B cell (primary cell): ENCODE measurements at regions not wholly inside any gene's neighbourhood (a gene's known extent, or its start where the extent isn't known, plus 50 kb on each side); places are given as distances from the start of the nearest gene placed in this dataset.

ENCODE experiments used
- ATAC-seq: fragments of 200-7000 bp; cut with Tn5 transposase; one replicate; pipeline ENCODE4 v1.10.0; 2021; ENCODE audit warnings: low read depth, mild to moderate bottlenecking, moderate number of reproducible peaks, moderate library complexity
- CTCF ChIA-PET: fragments of 350-600 bp; sonication (Branson Sonifier 250); formaldehyde crosslinking; loops from one replicate; lab custom pipeline; 2021; ENCODE audit warnings: antibody characterized with exemption, inconsistent platforms; lab: Charles Lee
- POLR2A ChIA-PET: fragments of 350-600 bp; sonication (Branson Sonifier 250); formaldehyde crosslinking; loops from one replicate; lab custom pipeline; 2021; ENCODE audit warnings: antibody characterized with exemption; lab: Charles Lee
- DNase-seq: peaks from one replicate; pipeline ENCODE4 v3.0.0; 2013
- H2AFZ ChIP-seq: 2 replicates; pipeline ENCODE4 v1.6.1; 2012; ENCODE audit warnings: mild to moderate bottlenecking, low read depth, low read length; ENCODE audit not compliant: insufficient read depth, poor library complexity, severe bottlenecking
- H3K27ac ChIP-seq, 2 donors: 1 replicate in 1 of 2; 2 replicates in 1 of 2; pipeline ENCODE4 v1.5.1; 2012 to 2013; ENCODE audit warnings: low read length in 2 of 2, mild to moderate bottlenecking in 2 of 2, moderate library complexity in 1 of 2
- H3K27me3 ChIP-seq, 4 experiments: fragments of 200-600 bp in 1 of 4; sonication (generic) in 1 of 4; replicated peaks in 1 of 4; 1 replicate in 2 of 4; 2 replicates in 2 of 4; pipeline versions ENCODE4 v1.6.1 to v1.7.0; 2013 to 2016; ENCODE audit warnings: low read length in 3 of 4, mild to moderate bottlenecking in 2 of 4, mixed read lengths in 1 of 4, moderate library complexity in 1 of 4; ENCODE audit not compliant: insufficient read depth in 4 of 4, control insufficient read depth in 3 of 4; ENCODE audit errors: control extremely low read depth in 1 of 4
- H3K36me3 ChIP-seq, 2 experiments: replicated peaks in 1 of 2; 1 replicate in 1 of 2; 2 replicates in 1 of 2; pipeline versions ENCODE4 v1.6.1 to v1.7.1; 2013; ENCODE audit warnings: low read length in 1 of 2; ENCODE audit not compliant: insufficient read depth in 2 of 2, control insufficient read depth in 1 of 2; ENCODE audit errors: control extremely low read depth in 1 of 2, extremely low read depth in 1 of 2
- H3K4me1 ChIP-seq, 2 donors: fragments of 200-600 bp in 1 of 2; sonication (generic) in 1 of 2; 1 replicate in 1 of 2; 2 replicates in 1 of 2; pipeline versions ENCODE4 v1.5.1 to v1.6.1; 2013 to 2017; ENCODE audit warnings: low read length in 2 of 2; ENCODE audit not compliant: control insufficient read depth in 2 of 2, insufficient read depth in 2 of 2
- H3K4me2 ChIP-seq: replicated peaks from 2 replicates; pipeline ENCODE3; 2012; ENCODE audit warnings: mild to moderate bottlenecking, low read depth, low read length; ENCODE audit not compliant: poor library complexity, severe bottlenecking
- H3K4me3 ChIP-seq, 5 experiments: fragments of 200-600 bp in 1 of 5; sonication (generic) in 1 of 5; 1 replicate in 3 of 5; 2 replicates in 2 of 5; pipeline versions ENCODE4 v1.5.1 to v1.7.0; 2011 to 2016; ENCODE audit warnings: low read length in 4 of 5, mild to moderate bottlenecking in 4 of 5, low read depth in 2 of 5, control low read depth in 1 of 5, moderate library complexity in 1 of 5; ENCODE audit not compliant: insufficient read depth in 1 of 5; ENCODE audit errors: control extremely low read depth in 1 of 5, extremely low read depth in 1 of 5
- H3K79me2 ChIP-seq: fragments of 200-600 bp; sonication (generic); one replicate; pipeline ENCODE4 v1.6.0; 2016; ENCODE audit warnings: low read length; ENCODE audit not compliant: control insufficient read depth, insufficient read depth
- H3K9ac ChIP-seq: fragments of 200-600 bp; sonication (generic); 2 replicates; pipeline ENCODE4 v1.6.1; 2017; ENCODE audit warnings: mild to moderate bottlenecking, low read length, moderate library complexity
- H3K9me3 ChIP-seq, 3 donors: one replicate each; pipeline versions ENCODE4 v1.6.1 to v1.7.1; 2013; ENCODE audit warnings: low read length in 2 of 3; ENCODE audit not compliant: control insufficient read depth in 2 of 3, insufficient read depth in 1 of 3; ENCODE audit errors: control extremely low read depth in 1 of 3
- H4K20me1 ChIP-seq: 2 replicates; pipeline ENCODE4 v1.6.0; 2012; ENCODE audit warnings: mild to moderate bottlenecking, low read length; ENCODE audit not compliant: insufficient read depth, control insufficient read depth, poor library complexity, severe bottlenecking
- H3K27ac Mint-ChIP-seq: one replicate; pipeline ENCODE4 v1.8.0; 2021; ENCODE audit warnings: mixed read lengths
- H3K27me3 Mint-ChIP-seq: one replicate; pipeline ENCODE4 v1.8.0; 2021; ENCODE audit warnings: mixed read lengths
- H3K4me1 Mint-ChIP-seq: one replicate; pipeline ENCODE4 v1.8.0; 2021; ENCODE audit warnings: mixed read lengths
- H3K4me3 Mint-ChIP-seq: one replicate; pipeline ENCODE4 v1.8.0; 2021; ENCODE audit warnings: mixed read lengths
- H3K9me3 Mint-ChIP-seq: one replicate; pipeline ENCODE4 v1.8.0; 2022; ENCODE audit warnings: mixed read lengths; ENCODE audit not compliant: insufficient read depth
- EZH2 ChIP-seq: IDR thresholded peaks from 2 replicates; pipeline ENCODE4 v1.6.1; 2012; ENCODE audit warnings: borderline replicate concordance, low read depth, mild to moderate bottlenecking, moderate library complexity, low read length; ENCODE audit not compliant: insufficient read depth, poor library complexity, severe bottlenecking
- WGBS: methylation state at CpG from one replicate; pipeline ENCODE4 v1.1.5; 2013; ENCODE audit warnings: missing lambda C conversion rate; ENCODE audit not compliant: insufficient coverage; 5-methylcytosine and 5-hydroxymethylcytosine counted together
- intact Hi-C: fragments of 100-400 bp; cut with micrococcal nuclease; formaldehyde crosslinking; loops from one replicate; pipeline ENCODE4 v1.10.0; 2022
- TF ChIP-seq, protein P1 (sequence below): fragments of 200-600 bp; IDR thresholded peaks from one replicate; pipeline ENCODE4 v1.8.0; 2022; ENCODE audit warnings: antibody characterized with exemption, mild to moderate bottlenecking

GRCh38 chr11:87440076-87440770 is 402.5 kb downstream of the TMEM135 start:
- ChIA-PET CTCF (no interaction called here), POLR2A (no interaction called here)
- Histone ChIP-seq H3K9me3 (peaks cover 0 to 1% (median 0%) of the 10 kb centered on the region in 3 donors), H3K27ac (no peak overlapping the region), H4K20me1 (no peaks in the 10 kb centered on the region), H3K79me2 (no peaks in the 10 kb centered on the region), H2AFZ (no peak overlapping the region), H3K9ac (no peak overlapping the region), H3K36me3 (no peaks in the 10 kb centered on the region), H3K27me3 (no peaks in the 10 kb centered on the region), H3K4me1 (no peaks in the 10 kb centered on the region), H3K4me3 (no peak overlapping the region), H3K4me2 (no peak overlapping the region)
- Mint-ChIP-seq H3K9me3 (no peaks in the 10 kb centered on the region), H3K27ac (no peak overlapping the region), H3K4me3 (no peak overlapping the region), H3K27me3 (no peaks in the 10 kb centered on the region), H3K4me1 (no peaks in the 10 kb centered on the region)
- TF ChIP-seq, protein P1, sequence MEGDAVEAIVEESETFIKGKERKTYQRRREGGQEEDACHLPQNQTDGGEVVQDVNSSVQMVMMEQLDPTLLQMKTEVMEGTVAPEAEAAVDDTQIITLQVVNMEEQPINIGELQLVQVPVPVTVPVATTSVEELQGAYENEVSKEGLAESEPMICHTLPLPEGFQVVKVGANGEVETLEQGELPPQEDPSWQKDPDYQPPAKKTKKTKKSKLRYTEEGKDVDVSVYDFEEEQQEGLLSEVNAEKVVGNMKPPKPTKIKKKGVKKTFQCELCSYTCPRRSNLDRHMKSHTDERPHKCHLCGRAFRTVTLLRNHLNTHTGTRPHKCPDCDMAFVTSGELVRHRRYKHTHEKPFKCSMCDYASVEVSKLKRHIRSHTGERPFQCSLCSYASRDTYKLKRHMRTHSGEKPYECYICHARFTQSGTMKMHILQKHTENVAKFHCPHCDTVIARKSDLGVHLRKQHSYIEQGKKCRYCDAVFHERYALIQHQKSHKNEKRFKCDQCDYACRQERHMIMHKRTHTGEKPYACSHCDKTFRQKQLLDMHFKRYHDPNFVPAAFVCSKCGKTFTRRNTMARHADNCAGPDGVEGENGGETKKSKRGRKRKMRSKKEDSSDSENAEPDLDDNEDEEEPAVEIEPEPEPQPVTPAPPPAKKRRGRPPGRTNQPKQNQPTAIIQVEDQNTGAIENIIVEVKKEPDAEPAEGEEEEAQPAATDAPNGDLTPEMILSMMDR: no peak
- no peak for TF ChIP-seq EZH2
- DNase-seq (no peak), ATAC-seq (no peak)
- 50% methylated on average over 1 of the region's 3 CpGs for WGBS
- intact Hi-C loops: no loop called here

- no peaks in the 10 kb centered on the region for H3K9me3 Mint-ChIP-seq
- no peak overlapping the region for H3K27ac Mint-ChIP-seq
- no peak overlapping the region for H3K4me3 Mint-ChIP-seq
- Histone ChIP-seq H3K4me1 (no peaks in the 10 kb centered on the region), H4K20me1 (no peaks in the 10 kb centered on the region), H3K79me2 (no peaks in the 10 kb centered on the region), H3K9me3 (peaks cover 0 to 2% (median 0%) of the 10 kb centered on the region in 3 donors), H3K9ac (no peak overlapping the region), H3K27me3 (no peaks in the 10 kb centered on the region), H3K36me3 (no peaks in the 10 kb centered on the region), H2AFZ (no peak overlapping the region), H3K4me3 (no peak overlapping the region), H3K4me2 (no peak overlapping the region), H3K27ac (no peak overlapping the region)
- POLR2A ChIA-PET: no interaction called here
- no peaks in the 10 kb centered on the region for H3K27me3 Mint-ChIP-seq
- no peaks in the 10 kb centered on the region for H3K4me1 Mint-ChIP-seq
- intact Hi-C loops: no loop called here
- CTCF ChIA-PET: no interaction called here
- no peak for DNase-seq
- TF ChIP-seq, protein P1: no peak
- no peak for TF ChIP-seq EZH2
- no peak for ATAC-seq
- WGBS: no CpG with 5 or more reads among the region's 1 CpG
Measured at GRCh38 chr11:87438416-87438815, 400.7 kb downstream of the TMEM135 start.
